Peyer's patch (tissue), 4 donors: ENCODE measurements at regions not wholly inside any gene's neighbourhood (a gene's known extent, or its start where the extent isn't known, plus 50 kb on each side); places are given as distances from the start of the nearest gene placed in this dataset.

Experiments
- CTCF ChIP-seq, 6 experiments: fragments of 450-650 bp in 4 of 6; fragments of 200-600 bp in 2 of 6; sonication (generic) in 1 of 6; IDR thresholded peaks; one replicate each; pipeline ENCODE4 v1.5.1; 2017 to 2019; ENCODE audit warnings: antibody characterized with exemption in 6 of 6, mild to moderate bottlenecking in 3 of 6, moderate library complexity in 1 of 6
- POLR2A ChIP-seq, 2 donors: fragments of 450-650 bp; IDR thresholded peaks; one replicate each; pipeline ENCODE4 v1.5.1; 2017; ENCODE audit warnings: antibody characterized with exemption in 2 of 2, mild to moderate bottlenecking in 2 of 2, moderate library complexity in 2 of 2

- no peak for TF ChIP-seq CTCF (IDR thresholded peaks at IDR 0.05)
- TF ChIP-seq POLR2A (IDR thresholded peaks at IDR 0.05): no peak
These were observed 437.2 kb downstream of the BCKDHB start for GRCh38 chr6:80543598-80544222.
